ENCODE measurements at regions not wholly inside any gene's neighbourhood (a gene's known extent, or its start where the extent isn't known, plus 50 kb on each side); places are given as distances from the start of the nearest gene placed in this dataset.

DNA sequence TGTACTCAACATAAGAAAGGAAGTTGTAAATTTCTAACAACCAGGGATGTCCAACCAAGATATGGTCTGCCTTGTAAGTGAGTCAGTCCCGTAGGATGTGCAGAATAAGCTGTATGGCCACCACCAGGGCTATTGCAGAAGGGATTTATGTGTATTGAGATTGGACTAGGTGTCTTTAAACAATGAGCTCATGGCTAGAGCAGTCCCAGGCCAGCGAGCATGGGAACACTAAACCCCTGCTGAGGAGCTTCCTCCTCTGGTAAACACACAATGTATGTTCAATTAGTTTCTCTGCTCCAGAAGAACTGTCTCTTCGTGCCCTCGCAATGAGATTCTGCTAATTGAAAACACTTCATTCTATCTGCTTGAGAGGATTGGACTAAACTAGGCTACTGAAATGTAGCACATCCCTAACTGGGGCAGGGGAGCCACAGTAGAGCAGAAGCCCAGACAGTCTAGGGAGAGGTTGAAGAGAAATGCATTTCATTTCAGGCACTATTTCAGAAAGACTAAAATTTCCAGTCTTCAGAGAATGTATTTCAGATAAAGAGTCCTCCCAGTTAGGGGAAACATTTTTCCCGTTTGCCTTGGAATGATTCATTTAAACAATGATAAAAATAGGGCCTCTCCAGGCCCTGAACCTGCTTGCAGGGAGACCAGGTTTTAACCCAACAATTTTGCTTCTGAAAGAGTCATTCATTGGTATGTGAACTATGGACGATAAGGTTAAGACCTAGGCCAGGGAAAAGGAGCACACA lies 154.7 kb downstream of the FAM114A2 start:
- no peaks in the 10 kb centered on the region for H3K4me1 ChIP-seq (ENCODE audit: insufficient read depth, low read length)
- H2AFZ ChIP-seq (ENCODE audit: low read length): no peak overlapping the region
- H3K36me3 ChIP-seq (replicated peaks in 1 of 2; ENCODE audit: control insufficient read depth in 1 of 2, insufficient read depth in 2 of 2, low read length in 2 of 2): no peaks in the 10 kb centered on the region
- H3K79me2 ChIP-seq (ENCODE audit: insufficient read depth, low read length): no peaks in the 10 kb centered on the region
- no peak overlapping the region for H3K4me2 ChIP-seq (ENCODE audit: low read depth, low read length)
- ChIA-PET POLR2A (no interaction called here), CTCF (ENCODE audit: low intra/inter-chr PET ratio, low total read pairs) (no interaction called here)
- 0% methylated on average over 6 of the region's 6 CpGs for WGBS (ENCODE audit: low lambda C conversion rate)
- ATAC-seq: no peak
- H3K27ac ChIP-seq (ENCODE audit: extremely low read length, insufficient read depth, low read length): no peak overlapping the region
- TF ChIP-seq, protein P1, sequence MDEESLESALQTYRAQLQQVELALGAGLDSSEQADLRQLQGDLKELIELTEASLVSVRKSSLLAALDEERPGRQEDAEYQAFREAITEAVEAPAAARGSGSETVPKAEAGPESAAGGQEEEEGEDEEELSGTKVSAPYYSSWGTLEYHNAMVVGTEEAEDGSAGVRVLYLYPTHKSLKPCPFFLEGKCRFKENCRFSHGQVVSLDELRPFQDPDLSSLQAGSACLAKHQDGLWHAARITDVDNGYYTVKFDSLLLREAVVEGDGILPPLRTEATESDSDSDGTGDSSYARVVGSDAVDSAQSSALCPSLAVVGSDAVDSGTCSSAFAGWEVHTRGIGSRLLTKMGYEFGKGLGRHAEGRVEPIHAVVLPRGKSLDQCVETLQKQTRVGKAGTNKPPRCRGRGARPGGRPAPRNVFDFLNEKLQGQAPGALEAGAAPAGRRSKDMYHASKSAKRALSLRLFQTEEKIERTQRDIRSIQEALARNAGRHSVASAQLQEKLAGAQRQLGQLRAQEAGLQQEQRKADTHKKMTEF (CRISPR knock-in tag; IDR thresholded peaks at IDR 0.05): no peak
- TF ChIP-seq, protein P2, sequence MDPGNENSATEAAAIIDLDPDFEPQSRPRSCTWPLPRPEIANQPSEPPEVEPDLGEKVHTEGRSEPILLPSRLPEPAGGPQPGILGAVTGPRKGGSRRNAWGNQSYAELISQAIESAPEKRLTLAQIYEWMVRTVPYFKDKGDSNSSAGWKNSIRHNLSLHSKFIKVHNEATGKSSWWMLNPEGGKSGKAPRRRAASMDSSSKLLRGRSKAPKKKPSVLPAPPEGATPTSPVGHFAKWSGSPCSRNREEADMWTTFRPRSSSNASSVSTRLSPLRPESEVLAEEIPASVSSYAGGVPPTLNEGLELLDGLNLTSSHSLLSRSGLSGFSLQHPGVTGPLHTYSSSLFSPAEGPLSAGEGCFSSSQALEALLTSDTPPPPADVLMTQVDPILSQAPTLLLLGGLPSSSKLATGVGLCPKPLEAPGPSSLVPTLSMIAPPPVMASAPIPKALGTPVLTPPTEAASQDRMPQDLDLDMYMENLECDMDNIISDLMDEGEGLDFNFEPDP (CRISPR knock-in tag; conservative IDR thresholded peaks at IDR 0.05): no peak
- TF ChIP-seq ZNF253 (CRISPR knock-in tag; IDR thresholded peaks at IDR 0.05; ENCODE audit: borderline replicate concordance): no peak
- TF ChIP-seq ZNF556 (CRISPR knock-in tag; IDR thresholded peaks at IDR 0.05; ENCODE audit: borderline replicate concordance): no peak
- no peak for TF ChIP-seq ZNF777 (CRISPR knock-in tag; IDR thresholded peaks at IDR 0.05)
- TF ChIP-seq, protein P3, sequence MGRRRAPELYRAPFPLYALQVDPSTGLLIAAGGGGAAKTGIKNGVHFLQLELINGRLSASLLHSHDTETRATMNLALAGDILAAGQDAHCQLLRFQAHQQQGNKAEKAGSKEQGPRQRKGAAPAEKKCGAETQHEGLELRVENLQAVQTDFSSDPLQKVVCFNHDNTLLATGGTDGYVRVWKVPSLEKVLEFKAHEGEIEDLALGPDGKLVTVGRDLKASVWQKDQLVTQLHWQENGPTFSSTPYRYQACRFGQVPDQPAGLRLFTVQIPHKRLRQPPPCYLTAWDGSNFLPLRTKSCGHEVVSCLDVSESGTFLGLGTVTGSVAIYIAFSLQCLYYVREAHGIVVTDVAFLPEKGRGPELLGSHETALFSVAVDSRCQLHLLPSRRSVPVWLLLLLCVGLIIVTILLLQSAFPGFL (CRISPR knock-in tag; IDR thresholded peaks at IDR 0.05): no peak
- TF ChIP-seq, protein P4, sequence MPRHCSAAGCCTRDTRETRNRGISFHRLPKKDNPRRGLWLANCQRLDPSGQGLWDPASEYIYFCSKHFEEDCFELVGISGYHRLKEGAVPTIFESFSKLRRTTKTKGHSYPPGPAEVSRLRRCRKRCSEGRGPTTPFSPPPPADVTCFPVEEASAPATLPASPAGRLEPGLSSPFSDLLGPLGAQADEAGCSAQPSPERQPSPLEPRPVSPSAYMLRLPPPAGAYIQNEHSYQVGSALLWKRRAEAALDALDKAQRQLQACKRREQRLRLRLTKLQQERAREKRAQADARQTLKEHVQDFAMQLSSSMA (CRISPR knock-in tag; IDR thresholded peaks at IDR 0.05): no peak
- TF ChIP-seq, protein P5, sequence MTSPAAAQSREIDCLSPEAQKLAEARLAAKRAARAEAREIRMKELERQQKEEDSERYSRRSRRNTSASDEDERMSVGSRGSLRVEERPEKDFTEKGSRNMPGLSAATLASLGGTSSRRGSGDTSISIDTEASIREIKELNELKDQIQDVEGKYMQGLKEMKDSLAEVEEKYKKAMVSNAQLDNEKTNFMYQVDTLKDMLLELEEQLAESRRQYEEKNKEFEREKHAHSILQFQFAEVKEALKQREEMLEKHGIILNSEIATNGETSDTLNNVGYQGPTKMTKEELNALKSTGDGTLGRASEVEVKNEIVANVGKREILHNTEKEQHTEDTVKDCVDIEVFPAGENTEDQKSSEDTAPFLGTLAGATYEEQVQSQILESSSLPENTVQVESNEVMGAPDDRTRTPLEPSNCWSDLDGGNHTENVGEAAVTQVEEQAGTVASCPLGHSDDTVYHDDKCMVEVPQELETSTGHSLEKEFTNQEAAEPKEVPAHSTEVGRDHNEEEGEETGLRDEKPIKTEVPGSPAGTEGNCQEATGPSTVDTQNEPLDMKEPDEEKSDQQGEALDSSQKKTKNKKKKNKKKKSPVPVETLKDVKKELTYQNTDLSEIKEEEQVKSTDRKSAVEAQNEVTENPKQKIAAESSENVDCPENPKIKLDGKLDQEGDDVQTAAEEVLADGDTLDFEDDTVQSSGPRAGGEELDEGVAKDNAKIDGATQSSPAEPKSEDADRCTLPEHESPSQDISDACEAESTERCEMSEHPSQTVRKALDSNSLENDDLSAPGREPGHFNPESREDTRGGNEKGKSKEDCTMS (CRISPR knock-in tag; conservative IDR thresholded peaks at IDR 0.05): no peak
- TF ChIP-seq ZNF441 (CRISPR knock-in tag; IDR thresholded peaks at IDR 0.05; ENCODE audit: borderline replicate concordance): no peak
- TF ChIP-seq PLRG1 (conservative IDR thresholded peaks at IDR 0.05): no peak
- in situ Hi-C loops (cut with HindIII; ENCODE audit: extremely low pct_ligation_motif_present, low pct_unique_long_range_greater_than_20kb): no loop called here
- intact Hi-C loops (cut with micrococcal nuclease; ENCODE audit: unreplicated experiment): no loop called here
- no peaks in the 10 kb centered on the region for H3K9me3 ChIP-seq (ENCODE audit: low read length)
- peaks cover 0 to 6% of the 10 kb centered on the region in 2 experiments; a peak in 1 of 5 replicates for H3K27me3 ChIP-seq (ENCODE audit: control insufficient read depth in 1 of 2, insufficient read depth in 2 of 2, low read length in 2 of 2)
- BruUV-seq (replicated peaks): no TSS peak
- H4K20me1 ChIP-seq (ENCODE audit: insufficient read depth, low read length): no peaks in the 10 kb centered on the region
- H3K9ac ChIP-seq (ENCODE audit: insufficient read depth, low read depth, low read length): no peak overlapping the region
- FAIRE-seq: no peak
- no peak overlapping the region for H3K4me3 ChIP-seq (replicated peaks in 1 of 3; ENCODE audit: insufficient read depth in 1 of 3, low read depth in 2 of 3, low read length in 3 of 3)
- DNase-seq (ENCODE audit: low spot score): no peak
